Cerebellar cortex (tissue), 1 donor: ENCODE measurements at regions not wholly inside any gene's neighbourhood (a gene's known extent, or its start where the extent isn't known, plus 50 kb on each side); places are given as distances from the start of the nearest gene placed in this dataset.
A peak's percentile ranks its signal among the peaks of the same experiment; 100 is the strongest.
"Not testable (repeated sequence)": the region's sequence is repeated elsewhere in the genome, so short reads cannot be mapped to it uniquely, and the experiment has no call there.

ENCODE experiments used
- DNase-seq: peaks from one replicate; pipeline ENCODE4 v3.0.0-alpha.2; 2015; ENCODE audit warnings: low spot score

DNA sequence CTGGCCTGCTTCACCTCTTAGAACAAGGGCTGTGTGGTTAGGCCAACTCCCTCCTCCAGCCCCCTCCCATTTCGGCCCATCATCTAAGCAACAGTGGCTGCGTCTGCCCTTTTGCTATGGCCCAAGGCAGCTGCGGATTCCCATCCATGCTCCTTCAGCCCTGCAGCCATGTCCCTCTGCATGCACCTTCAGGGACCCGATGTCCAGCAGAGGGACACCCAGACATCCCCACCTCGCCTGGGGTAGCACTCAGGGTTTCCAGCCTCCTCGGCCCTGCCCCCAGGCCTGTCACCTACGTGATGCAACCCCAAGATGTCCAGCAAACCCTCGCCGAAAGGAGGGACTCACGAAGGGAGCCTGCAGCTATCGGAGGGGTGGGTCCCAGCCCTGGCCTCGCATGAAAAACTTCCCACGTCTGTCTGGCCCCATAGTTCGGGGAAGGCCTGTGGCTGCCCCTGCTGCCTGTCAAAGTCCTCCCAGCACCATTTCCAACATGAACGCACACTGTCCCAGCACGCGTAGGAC, 194.4 kb downstream of the CTTN start:
- DNase-seq, result no peak

DNA sequence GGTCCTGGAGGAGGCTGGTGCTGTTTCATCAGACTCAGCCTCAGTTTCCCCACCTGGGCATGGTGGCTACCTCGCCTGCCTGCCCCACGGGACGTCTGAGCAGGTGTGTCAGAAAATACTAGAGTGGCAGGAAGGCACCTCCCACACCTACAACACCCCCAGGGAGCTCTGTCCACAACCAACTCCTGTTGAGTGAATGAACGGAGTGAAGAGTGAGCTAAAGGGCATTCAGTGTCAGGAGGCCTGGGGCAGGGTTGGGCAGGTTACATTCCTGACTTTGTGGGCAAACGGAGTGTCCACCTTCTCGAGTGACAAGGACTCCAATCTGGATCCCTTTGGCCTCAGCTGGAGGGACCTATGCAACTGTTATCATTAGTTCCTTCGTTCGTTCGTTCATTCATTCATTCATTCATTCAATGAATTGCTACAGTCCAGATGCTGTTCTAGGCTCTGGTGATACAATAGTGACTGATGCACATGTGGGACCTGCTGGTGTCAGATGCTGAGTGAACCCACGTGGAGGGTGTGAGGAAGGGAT, 195.2 kb downstream of the CTTN start:
- DNase-seq, result no peak

DNA sequence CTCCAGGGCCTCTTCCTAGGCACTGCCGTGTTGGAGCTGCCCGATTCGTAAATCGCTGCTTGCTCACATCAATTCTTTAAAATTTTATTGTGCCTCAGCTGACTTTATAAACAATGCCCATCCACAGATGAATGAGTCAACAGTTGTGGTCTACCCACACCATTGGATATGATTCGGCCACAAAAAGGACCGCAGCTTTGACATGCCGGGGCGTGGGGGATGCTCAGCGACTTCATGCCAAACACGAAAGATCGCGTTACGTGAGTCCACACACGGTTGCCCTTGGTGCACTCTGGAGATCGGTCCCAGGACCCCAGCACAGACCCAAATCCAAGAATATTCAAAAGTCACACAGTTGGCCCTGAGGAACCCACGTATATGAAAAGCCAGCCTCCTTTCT, 195.7 kb downstream of the CTTN start:
- no peak for DNase-seq

DNA sequence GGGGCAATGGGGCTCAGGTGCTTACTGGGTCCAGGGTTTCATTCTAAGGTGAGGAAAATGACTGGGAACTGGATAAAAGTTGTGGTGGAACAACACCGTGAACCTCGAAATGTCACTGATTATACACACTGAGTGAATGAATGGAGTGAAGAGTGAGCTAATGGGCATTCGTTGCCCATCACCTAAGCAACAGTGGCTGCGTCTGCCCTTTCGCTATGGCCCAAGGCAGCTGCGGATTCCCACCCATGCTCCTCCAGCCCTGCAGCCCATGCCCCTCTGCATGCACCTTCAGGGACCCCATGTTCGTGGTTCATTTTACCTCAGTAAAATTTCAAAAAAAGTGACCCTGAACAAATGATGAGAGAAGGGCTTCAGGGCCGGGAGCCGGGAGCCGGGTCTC, 196.3 kb downstream of the CTTN start:
- DNase-seq, result no peak

DNA sequence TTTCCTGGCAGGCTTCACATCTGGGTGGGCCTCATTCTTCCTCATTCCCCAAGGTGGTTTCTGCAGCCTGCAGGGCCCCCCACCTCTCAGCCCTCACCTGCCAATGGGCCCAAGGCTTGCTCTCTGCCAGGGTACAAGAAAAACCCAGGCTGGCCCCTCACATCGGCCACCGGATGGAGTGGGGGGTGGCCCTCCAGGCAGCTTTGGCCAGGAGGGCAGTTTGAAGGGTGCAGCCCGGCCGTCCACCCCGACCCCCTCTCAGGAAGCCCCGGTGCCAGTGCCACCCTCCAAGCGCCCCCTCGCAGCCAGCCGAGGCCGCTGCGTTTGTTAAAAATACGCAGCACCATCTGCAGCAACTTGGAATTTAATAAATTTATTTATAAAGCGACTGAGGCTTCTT, 196.7 kb downstream of the CTTN start:
- DNase-seq, result no peak

DNA sequence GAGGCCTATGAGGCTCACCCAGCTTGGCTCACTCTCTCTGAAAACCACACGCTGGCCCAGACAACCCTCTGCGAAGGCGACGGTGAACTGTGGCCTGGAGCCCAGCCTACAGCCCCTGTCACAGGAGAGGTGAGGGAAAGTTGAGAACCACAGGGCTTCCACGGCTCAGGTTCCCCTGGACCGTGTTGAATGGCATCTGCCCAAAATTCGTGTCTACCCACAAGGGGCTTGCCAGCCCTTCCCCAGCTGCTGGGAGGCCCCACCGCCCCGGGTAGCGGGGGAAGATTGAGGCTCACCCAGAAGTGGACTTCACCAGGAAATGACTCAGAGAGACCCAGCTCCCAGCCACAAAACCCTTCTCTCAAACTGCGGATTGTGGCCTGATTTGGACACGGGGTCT, 197.1 kb downstream of the CTTN start:
- DNase-seq, result no peak

DNA sequence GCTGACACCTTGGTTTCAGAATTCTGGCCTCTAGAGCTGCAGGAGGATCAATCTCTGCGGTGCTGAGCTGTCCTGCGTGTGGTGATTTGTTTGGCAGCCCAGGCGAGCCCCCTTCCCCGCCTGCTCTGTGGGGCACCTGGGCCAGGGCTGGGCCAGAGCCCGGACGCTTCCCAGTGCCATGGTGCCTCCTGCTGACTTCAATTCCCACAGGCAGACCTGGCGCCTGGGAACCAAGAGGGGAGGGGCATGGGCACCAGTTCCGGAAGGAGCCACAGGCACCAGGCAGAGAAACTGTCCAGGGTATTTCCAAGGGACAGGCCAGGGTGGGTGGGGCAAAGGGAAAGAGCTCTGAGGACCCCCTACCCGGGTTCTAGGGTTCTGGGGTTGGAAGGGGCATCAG, 197.8 kb downstream of the CTTN start:
- DNase-seq, result no peak

DNA sequence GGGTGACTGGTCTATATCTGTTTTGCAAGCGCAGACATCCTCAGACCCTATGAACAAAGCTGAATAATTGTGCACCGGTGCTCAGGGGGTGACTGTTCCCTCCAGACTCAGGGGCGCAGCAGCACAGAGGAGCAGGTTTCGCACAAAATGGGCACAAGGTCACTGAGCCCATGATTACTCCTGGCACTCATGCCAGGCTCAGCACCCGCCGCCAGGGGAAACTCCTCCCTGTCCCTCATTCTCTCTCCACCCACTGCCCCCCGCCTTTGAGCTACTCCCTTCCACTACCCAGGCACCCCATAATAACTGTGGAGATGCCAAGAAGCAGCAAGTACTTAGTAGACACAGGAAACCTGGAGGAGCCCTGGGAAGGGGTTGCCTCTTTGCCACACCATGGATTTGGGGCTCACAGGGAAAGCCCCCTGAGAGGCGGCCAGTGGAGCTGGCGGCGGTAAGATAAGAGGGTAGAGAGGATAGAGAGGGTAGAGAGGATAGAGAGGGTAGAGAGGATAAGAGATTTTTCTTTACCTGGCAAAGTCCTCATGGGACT, 198.8 kb downstream of the CTTN start:
- DNase-seq, result no peak

DNA sequence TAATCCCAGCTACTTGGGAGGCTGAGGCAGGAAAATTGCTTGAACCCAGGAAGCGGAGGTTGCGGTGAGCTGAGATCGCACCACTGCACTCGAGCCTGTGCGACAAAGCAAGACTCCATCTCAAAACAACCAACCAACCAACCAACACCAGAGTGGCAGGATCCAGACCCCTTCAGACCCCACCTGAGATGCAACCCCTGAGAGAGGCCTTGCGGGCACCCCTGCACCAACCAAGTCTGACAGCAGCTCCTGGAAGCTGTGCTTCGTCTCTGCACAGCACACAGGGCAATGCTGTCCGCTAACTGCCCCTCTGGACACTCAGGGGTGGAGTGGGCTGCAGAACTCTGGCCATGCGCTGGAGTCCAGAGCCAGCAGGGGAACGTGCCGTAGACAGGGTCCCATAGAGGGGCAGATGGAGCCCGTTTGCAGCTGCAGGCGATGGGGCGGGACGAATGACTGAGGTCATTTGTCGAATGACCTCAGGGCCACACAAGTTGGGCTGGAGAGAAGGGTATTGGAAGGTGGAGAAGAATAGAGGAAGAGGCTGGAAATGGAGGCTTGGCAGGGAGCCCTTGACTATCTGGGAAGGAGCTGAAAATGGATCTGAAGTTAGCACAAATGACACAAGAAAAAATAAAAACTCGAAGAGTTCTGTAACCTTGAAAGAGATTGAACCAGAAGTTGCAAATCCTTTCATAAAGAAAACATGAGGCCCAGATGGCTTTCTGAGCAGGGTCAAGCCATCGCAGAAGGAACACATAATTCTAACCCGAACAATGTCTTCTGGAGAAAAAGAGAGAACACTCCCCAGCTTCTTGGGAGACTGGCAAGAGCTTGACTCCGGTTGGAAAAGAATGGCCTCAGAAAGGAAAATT, 199.7 kb downstream of the CTTN start:
- DNase-seq, result no peak

DNA sequence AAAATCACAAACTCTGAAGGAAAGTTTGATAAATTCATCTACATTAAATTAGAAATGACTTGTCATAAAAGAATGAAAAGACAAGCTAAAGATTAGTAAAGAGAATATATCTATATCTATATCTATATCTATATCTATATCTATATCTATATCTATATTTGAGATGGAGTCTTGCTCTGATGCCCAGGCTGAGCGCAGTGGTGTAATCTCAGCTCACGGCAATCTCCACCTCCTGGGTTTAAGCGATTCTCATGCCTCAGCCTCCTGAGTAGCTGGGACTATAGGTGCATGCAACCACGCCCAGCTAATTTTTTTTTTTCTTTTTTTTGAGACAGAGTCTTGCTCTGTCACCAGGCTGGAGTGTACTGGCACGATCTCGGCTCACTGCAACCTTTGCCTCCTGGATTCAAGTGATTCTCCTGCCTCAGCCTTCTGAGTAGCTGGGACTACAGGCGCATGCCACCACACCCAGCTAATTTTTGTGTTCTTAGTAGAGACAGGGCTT, 202.6 kb downstream of the CTTN start:
- not testable (repeated sequence) for DNase-seq

DNA sequence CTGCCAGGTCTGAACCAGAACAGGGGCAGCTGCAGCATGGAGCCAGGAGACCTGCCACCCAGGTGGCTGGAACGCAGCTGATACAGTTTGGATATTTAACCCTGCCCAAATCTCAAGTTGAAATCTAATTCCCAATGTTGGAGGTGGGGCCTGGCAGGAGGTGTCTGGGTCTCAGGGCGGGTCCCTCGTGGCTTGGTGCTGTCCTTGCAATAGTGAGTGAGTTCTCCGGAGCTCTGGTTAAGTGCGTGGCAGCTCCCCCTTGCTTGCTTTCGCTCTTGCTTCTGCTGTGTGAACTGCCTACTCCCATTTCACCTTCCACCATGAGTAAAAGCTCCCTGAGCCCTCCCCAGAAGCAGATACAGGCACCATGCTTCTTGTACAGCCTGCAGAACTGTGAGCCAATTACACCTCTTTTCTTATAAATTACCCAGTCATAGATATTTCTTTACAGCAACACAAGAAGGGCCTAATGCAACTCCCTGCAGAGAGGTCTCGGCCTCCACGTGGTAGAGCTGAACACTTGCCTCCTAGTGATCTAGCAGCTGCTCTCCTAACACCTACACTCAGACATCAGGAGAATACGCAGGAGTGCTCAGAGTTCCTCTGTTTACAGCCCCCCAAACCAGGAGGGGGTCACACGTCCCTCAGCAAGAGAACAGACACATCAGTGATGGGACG, 203.7 kb downstream of the CTTN start:
- DNase-seq, result no peak

DNA sequence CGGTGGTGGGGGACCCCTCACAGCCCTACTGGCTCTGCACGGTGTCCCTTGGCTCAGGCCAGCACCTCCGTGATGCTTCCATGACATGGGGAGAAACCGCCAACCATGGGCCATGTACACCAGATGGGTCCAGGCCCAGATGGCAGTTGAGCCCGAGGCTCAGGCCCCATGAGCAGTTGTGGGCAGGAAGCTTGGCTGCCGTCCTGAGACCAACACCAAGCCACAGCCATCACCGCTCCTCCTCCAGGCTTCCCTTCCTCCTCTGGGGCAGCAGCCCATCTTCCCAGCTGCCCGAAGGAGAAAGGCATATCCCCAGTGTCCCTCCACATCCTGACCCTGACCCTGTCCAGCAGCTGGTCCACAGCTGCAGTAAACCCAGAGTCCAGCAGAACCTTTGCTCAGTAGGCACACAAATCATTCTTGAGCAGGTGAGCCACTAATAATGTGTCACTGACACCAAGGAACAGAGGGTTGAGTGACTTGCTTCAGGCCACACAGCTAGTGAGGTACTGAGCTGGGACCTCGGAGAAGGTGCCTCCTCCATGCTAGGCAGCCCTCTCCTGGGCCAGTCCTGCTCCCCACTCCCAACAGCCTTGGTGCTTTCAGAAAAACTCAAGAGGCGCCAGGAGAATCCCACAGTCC, 204.9 kb downstream of the CTTN start:
- no peak for DNase-seq

DNA sequence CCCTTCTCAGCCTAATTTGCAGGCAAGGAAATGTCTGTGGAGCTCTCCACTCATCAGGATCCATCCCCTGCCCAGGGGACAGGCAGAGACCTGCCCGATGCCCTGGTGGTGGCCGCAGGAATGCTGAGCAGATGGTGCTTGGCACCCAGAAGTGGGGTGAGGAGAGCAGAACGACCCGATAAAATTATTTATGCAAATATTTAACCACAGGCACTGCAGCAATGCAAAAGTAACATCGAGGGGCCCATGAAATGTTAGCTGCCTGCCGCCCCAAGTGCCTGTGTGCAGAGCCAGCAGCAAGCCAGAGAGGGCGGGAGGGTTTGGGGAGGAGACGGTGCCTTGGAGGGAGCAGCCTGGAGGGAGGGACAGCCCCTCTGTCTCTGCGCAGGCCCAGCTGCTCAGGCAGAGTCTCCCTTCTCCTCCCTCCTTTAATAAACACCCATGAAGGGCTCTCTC, 205.5 kb downstream of the CTTN start:
- DNase-seq, result no peak

DNA sequence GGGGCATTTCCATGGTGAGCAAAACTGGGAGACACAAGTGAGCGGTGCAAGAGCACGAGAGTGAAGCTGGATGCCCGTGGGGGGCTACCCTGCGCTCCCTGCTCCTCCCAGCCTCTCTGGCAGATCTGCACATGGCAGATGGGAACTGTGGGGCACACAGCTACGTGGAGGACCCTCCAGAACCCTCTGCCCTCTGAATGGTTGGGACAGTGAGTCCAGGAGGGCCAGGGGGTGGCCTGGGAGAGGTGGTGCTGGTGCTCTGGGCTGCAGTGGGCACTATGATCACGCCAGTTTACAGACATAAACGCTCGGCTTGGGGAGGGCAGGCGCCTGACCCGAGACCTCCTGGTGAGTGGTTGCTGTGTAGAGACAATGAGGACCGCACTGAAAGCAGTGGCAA, 205.9 kb downstream of the CTTN start:
- no peak for DNase-seq

DNA sequence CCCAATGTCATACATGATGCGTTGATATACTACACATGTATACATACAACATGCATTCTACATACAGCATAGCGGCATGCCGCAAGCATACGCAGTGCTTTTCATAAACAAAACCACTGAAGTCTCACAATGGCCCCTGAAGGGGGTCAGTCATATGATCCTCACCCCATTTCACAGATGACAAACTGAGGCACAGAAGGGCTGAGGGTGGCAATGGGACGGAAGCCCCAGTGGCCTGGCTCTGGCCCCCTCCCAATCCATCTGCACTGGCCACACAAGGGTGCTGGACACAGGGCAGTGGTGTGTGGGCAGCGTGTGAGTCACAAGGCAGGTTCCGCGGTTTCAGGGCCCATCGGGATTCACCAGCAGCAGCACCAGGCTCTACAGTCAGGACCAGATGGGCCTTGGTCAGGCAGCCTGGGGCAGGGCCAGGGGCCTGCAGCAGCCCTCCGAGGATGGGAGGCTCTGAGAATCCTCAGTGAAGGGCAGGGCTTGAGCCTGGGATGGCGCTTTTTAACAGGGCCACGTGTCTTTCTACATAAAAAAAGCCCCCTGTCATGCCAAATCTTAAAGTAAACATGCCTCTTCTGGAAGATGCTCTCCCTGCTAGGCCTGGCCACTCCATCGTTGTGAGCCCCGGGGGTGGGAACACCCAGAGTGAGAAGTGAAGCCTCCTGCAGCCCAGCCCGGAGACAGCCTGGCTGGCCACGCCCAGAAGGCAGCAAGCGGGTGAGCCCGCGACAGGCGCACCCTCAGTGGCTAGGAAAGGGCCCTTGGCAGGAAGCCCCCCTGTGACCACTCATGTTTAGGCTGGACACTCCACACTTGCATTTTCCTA, 206.5 kb downstream of the CTTN start:
- no peak for DNase-seq

DNA sequence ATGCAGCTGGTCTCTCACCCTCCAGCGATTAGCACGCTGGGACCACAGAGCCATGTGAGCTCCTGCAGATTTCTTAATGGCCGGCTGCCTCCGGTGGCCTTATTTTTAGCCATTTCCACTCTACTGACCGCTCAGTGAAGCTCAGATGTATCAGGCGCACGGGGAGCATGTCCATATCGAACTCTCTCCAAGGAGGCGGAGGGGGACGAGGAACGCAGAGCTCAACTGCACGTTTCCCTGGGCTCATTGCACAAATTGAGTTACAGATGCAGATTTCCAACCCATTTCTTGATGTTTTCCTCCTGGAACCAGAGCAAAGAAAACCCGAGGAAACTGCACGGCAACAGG, 207.1 kb downstream of the CTTN start:
- DNase-seq, result no peak

DNA sequence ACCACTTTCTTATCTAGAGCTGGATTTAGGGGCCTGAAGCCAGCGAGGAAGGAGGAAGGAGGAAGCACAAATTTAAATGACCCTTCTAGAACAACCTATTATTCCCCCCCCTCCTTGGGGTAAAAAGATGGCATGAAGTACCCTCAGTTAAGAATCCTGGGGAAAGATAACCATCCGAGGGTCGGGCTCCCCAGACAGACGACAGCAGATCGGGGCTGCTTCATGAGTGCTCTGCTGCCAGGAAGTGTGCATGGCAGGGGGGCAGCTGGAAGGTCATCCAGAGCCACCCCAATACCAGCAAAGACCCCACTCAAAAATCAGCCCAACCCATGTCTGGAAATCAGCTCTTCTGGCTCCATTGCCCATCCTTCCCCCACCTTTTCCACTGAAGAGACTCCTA, 207.5 kb downstream of the CTTN start:
- DNase-seq, result no peak

DNA sequence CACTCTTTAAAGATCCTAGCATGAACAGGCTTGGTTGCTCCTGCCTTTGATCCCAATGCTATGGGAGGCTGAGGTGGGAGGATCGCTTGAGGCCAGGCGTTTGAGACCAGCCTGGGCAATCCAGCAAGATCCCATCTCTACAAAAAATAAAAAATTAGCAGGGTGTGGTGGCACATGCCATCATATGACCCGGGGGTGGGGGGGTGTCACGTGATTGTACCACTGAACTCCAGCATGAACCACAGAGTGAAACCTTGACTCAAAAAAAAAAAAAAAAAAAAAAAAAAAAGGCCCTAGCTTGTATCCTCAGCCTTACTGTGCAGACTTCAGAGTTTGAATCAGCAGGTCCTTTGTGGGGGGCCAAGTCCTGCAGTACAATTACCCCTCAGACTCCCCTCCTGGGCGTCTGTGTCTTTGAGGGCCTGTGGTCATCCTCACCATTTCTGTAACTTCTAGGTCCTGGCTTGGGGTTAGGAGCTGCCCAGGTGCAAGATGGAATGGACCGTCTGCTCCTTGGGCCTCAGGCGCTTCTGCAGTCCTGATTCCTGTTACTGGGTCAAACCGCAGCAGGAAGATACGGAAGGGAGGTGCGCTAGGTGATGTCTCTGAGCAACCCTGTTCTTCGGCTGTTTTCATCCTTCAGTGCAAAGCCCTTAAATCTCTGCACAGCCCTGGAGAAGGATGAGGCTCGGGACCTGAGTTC, 208.1 kb downstream of the CTTN start:
- peak; percentile 33 for DNase-seq

DNA sequence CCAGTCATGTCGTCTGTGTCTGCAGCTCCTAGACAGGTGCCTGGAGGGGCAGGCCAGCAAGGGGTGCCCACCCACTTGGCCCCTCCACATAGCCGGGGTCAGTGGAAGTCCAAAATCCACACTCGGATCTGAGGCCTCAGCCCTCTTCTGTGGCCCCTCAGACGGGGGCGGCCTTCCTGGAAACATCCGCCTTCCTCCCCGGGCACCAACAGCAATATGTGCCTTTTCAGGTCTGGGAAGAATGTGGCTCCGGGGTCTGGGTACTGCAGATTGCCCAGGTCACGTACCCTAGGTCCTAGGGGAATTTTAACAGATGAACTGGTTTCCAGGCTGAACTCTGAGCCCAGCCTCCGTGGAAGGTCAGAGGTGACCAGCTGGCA, 208.6 kb downstream of the CTTN start:
- DNase-seq, result no peak

DNA sequence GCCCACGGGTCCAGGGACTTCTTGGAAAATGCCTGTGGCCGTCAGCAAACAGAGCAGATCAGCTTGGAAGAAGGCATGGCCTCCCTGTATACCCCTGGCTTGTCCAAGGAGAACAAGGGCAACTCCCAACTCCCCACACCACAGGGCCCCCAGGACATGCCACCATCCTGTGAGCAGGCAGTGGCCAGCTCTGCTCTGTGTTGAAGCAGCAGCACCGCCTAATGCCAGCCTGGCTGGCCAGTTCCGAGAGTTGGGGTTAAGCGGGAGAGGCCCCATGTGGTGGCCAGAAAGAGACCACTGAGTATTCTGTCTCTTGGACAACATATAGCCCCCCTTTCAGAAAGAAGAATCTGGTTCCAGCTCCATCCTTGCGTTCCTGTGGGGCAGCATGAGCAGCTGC, 209.2 kb downstream of the CTTN start:
- DNase-seq, result no peak
